Nucleus accumbens (tissue), 56 donors: ENCODE measurements at regions not wholly inside any gene's neighbourhood (a gene's known extent, or its start where the extent isn't known, plus 50 kb on each side); places are given as distances from the start of the nearest gene placed in this dataset.
"Not testable (repeated sequence)": the region's sequence is repeated elsewhere in the genome, so short reads cannot be mapped to it uniquely, and the experiment has no call there.

Experiments used
- DNase-seq, 56 donors: peaks; one replicate each; lab custom pipeline; 2025; lab: John Stamatoyannopoulos, UW

DNA sequence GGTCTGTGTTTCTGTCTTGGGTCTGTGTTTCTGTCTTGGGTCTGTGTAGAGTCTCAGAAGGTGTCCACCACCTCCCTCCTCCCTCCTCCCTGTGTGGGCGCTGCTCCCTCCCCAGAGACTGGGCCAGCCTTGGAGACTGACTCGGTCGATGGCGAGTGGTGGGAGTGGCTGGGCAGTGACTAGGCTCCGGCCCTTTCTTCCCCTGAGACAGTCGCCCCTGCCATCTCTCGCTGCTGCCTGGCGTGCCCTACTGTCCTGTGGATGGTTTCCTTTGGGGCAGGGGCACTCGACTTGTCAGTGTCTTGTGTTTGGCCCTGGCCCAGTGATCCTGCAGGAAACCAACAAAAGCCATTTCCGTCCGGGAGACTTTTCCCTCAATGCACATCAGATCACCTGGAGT lies 215.8 kb downstream of the NDUFA10 start:
- no peak for DNase-seq

DNA sequence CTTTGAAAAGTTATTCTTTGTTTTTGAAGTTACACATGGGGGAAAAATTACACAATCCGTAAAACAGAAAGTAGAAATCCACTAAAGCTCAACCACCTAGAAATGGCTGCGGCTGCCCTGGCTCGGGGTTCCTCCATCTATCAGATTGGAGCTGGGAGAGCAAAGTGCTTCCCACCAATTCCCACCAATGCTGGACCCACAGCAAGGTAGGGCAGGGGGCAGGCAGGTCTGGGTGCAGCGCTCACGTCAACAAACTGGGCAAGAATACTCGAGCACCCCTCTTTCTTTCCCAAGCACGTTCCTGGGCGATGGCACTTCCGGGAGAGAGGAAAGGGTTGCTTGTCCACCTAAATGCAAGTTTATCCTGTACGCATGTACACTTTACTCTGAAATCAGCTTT lies 217.6 kb downstream of the NDUFA10 start:
- DNase-seq, result no peak

DNA sequence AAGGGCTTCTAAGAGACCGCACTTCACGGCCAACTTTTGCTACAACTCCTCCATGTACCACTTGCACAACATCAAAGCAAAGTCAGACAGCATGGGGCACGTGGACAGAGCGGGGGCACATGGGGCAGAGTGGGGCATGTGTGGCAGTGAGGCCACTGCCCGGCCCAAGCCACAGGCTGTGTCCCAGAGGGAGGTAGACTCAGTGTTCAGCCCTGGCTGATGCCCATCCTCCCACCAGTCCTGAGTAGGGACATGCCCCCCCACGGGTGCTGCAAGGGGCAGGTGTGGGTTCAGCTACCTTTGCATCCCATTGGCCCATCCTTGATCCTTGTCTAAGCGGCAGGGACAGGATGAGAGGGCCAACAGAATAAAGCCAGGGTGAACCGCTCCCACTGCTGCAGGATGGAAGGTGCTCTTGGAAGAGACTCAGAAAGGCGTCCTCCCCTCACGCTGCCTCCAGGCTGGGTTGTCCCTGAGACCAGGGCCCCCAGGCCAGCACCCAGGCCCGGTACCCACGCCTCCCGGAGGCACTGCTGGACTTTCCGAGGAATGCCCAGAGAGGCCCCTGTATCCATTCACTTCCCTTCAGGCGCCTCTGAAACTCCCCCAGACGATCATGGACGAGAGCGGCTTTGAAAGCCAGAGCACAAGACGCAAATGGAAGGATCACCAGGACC lies 218.2 kb downstream of the NDUFA10 start:
- DNase-seq, result peak in 5 of 56 donors; percentile 8 to 63 (median 42)

DNA sequence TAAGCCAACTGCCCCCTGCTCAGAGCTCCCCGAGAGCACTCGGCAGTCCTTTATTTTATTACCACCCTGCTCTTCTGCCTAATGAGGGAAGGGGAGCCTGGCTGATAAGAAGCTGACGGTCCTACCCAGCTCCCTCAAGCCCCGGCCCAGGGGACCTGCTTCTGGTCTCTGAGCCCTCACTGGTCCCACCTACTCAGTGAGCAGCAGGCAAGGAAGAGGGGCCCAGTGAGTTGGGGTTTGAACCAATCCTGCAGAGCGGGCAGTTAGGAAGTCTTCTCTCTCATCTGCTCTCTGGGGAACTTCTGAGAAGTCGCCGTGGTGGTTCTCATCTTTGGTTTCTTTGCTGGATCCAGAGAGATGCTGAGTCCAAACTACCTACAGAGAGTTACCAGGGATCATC lies 218.9 kb downstream of the NDUFA10 start:
- no peak for DNase-seq

DNA sequence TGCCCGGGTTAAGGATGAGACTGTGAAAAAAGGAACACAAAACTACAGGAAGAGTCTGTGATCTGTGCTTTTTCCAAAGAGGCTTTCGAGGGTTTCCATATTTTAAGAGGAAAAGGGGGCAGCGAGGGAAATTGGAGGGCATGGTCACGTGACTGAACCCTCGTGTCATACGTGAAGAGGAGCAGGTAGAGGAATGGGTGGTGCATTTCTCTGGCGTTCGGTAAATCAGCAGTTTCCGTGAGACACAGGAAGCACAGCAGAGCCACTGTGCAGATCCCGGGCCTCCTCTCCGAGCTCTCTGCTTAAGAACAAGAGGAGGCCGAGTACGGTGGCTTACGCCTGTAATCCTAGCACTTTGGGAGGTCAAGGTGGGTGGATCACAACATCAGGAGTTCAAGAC lies 219.7 kb downstream of the NDUFA10 start:
- DNase-seq, result no peak

DNA sequence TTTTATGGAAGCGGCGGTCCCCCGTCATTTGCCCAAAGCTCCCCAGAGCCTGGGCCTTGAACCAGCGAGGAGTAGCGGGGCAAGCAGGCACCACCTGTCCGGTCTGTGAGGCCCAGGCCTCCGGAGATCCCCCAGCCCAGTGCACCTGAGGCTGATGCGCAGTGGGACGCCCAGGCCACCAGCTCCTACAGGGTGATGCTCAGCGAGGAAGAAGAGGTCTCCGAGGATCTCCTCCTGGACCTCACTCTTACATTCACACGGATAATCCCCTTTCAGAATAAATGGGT lies 220.2 kb downstream of the NDUFA10 start:
- DNase-seq, result no peak

DNA sequence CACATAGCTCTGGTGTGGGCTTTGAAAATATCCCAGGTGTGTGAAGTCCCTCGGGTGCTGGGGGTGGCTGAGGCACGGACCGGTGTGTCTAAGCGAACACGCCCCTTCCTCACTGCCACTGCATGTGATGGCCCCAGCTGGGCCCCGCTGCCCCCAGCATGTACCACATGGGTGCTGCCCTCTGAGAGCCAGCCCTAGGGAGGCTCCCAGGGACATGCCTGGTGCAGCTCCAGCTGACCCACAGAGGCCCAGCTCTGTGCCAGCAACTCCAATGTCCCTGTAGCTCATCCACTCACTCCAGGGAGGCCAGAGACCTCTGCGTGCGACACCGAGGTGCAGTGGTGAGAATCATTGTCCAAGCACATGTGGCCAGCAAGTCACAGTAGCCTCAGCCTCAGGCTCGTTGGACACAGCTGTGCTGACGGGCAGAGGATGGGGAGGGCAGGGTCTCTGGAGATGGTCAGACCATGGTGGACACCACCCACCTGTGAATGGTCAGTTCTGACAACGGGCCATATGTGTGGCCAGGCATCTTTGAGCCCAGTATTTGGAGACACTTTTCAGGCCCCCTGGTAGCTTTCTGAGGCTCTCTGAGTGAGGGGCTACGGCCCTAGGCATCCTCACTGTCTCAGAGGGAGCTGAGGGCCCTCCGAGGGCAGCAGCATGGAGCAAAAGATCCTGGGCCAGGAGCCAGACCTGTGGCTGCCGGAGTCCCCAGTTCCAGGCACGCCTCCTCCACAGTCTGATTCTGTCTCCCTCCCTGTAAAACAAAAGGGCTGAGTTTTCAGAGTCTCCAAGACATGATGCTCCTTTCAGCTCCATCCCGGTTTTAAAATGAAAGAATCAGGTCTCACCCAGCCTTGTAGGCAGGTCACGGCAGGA lies 220.7 kb downstream of the NDUFA10 start:
- no peak for DNase-seq

DNA sequence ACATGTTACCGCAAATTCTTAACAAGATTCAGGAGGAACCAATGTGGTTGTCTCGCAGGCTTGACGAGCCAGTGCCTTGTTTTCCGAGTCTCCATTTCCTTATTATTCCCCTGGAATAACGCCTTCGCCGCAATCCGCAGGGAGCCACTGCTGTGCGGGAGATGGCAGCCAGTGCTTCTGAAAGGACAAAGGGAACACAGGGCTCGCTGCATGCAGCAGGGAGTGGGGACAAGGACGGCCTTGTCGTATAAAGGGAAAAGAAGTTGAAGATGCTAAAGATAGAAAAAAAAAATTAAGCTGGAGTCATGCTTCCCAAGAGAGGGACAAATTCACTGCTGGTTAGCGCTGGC lies 221.4 kb downstream of the NDUFA10 start:
- DNase-seq, result peak in 10 of 56 donors; percentile 7 to 49 (median 36)

DNA sequence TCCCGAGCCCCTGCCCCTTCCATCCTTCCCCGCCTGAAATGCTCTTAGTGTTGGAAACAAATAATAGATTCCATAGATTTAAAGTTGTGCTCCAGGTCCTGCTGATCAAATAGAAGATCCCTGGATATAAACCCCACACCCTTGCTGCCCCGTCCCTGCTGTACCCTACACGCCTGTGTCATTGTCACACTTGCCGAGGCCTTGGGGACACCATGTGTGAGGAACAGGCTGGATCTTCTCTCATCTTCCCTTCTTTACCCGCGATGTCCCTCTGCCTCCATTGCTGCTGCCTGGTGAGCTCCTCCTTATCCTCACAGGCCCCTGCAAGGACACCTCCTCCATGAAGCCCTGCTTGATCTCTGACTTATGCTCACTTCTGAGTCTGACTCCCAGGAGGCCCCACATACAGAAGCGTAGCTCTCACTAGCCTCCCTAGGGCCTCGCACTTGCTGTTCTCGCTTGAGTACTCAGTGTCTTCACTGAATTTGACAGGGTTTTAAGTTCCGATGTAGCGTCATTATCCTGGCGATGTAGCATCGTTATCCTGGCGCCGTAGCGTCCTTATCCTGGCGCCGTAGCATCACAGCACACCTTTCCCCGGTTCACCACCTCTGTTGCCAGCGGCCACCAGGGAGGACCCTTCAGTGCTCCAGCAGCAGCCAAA lies 221.9 kb downstream of the NDUFA10 start:
- DNase-seq, result no peak

DNA sequence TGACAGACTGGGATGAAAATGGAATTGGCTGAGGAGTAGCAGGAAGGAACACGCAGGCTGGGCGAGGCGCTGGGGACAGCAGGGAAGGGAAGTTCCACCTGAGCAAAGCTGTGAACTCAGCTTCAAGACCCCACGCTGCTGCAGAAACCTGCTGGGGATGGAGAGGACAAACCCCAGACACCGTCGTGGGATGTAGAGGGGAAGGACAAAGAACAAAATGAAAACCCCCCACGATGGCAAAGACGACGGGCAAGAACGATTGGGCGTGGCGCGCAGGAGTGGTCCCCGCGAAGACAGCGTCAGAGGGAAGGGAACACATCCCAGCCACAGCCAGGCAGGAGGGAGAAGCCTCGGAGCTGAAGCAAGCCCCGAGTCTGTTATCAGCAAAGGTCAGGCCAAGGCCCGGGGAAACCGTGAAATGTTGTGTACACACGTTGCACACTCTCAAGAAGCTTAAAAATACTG lies 222.9 kb downstream of the NDUFA10 start:
- DNase-seq, result no peak

DNA sequence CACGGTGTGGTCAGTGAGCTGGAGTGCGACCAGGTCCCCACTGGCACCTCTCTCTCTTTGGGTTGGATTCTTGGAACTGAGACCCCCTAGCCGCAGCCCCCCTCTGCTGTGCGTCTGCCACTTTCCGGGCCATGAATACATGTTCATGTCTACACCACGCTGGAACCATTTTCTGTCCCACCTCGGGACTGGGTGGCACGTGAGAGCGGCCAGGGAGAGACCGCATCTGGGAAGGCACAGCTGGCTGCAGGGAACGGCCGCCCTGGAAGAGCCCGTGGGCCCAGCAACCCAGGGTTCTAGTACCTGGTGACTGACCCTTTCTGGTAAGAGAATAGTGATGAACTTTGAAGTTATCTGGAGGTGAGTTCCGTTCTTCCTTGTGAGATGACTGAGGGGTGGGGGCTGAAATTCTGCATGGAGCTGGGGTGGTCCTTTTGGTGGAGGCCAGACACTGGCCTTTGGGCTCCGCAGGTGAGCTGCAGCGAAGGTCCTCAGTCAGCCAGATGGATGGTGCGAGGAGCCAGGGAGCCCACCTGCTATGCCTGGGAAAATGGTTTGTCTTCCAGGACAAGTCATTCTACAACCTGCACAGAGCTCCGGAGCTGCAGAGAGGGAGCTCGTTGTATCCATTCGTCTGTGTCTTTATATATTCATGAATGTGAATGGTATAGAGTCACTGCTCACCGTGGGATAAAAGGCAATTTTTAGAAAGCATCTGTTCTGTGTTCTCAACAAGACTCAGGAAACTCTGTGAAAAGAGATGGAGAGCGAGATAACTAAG lies 223.5 kb downstream of the NDUFA10 start:
- DNase-seq, result no peak

DNA sequence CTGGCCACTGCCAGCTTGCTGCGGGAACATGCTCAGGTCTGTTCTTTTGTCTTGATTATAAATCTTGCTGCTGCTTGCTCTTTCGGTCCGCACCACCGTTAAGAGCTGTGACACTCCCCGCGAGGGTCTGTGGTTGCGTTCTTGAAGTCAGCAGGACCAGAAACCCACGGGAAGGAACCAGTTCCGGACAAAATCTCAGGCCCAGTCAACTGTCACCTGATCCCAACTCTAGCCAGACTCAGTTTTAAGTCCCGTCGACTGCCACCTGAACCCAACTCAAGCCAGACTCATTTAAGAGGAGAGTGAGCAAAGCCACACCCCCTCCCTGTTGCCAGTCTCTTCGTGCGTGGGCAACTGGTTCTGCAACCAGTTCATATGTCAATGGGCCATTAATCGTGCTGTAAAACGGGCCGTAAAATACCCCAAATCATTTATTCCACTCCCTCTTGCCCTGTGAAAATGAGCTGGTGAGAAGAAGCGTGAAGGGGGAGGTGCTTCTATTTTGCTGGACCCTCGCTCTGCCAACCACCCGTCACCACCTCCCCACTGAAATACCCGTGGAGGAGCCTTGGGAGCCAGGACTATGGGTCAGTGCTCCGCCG lies 224.3 kb downstream of the NDUFA10 start:
- DNase-seq, result no peak

DNA sequence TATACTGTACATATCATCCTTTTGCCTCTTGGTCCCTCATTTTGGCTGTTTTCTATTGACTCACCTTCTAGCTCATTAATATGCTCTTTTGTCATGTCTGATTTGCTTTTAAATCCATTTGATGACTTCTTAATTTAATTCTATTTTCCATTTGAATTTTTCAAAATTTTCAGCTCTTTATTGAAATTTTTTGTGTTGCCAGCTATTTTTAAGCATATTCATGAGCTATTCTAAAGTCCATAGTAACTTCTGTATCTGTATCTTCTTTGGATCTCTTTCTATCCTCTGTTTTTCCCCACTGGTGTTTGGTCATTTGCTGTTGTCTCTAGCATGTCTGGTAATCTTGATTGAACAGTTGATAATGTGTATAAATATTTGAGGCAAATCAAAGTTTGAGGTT lies 227.8 kb downstream of the NDUFA10 start:
- no peak for DNase-seq

DNA sequence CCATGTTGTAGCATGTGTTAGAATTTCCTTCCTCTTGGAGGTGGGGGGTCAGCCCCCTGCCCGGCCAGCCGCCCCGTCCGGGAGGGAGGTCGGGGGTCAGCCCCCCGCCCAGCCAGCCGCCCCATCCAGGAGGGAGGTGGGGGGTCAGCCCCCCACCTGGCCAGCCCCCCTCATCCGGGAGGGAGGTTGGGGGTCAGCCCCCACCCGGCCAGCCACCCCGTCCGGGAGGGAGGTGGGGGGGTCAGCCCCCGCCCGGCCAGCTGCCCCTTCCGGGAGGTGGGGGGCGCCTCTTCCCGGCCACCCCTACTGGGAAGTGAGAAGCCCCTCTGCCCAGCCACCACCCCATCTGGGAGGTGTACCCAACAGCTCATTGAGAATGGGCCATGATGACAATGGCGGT lies 229.4 kb downstream of the NDUFA10 start:
- not testable (repeated sequence) for DNase-seq

DNA sequence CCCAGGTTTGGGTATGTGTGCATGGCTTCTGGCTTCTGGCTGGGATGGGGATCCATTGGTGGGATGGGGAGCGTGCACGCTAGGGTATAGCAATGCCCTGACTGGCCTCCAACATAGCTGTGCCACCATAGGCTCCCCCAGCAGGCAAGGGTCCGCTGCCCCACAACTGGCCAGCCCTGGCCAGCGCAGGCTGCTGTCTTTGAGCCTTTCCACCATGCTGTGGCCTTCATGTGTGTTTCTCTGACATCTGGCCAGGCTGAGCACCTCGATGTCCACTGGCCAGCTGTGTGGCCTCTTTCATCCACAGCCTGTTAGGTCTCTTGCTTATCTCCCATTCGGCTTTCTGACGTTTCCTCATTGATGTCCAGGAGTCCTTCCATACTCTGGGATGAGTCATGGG lies 231.3 kb downstream of the NDUFA10 start:
- DNase-seq, result no peak

DNA sequence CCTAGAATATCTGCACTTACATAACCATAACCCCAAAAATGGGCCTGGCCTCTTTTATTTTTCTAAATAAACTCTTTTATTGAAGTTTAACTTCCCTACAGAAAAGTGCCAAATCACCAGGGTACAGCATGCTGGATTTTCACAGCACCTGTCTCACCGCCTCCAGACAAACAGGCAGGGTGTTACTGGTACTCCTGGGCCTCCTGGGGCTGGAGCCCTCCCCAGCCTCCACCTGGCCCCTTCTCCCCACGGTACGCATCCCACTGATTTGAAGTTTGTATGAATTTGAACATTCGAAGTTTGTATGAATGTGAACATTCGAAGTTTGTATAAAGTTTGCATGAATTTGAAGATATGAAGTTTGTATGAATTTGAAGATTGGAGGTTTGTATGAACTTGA lies 232.1 kb downstream of the NDUFA10 start:
- DNase-seq, result no peak

DNA sequence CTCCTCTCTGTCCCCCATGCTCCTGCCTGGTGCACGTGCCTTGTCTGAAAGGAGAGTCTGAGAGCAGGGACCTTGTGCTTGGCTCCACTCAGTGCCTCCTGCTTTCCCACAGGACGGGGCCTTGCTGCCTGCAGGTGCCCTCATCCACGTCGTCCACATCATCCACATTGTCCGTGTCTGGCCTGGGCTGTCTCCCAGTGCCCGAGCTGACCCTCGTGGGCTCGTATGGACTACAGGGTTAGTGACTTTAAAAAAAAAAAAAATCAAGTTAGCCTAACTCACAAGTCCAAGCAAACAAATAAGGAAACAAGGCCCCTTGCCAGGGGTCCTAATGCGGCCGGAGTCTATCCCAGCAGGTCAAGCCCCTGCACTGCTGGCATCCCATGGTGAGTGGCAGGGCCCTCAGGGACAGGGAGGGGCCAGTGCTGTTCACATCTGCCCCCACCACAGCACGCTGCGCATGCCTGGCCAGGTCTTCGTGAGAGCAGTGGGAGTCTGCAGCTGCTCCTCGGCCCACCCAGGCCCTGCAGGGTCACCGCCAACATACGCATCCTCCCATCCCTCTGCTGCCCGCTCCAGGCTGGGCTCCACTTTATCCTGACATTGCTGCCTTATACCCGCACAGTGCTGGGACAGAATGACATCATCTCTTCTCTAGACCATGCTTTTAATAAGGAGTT lies 232.6 kb downstream of the NDUFA10 start:
- no peak for DNase-seq

DNA sequence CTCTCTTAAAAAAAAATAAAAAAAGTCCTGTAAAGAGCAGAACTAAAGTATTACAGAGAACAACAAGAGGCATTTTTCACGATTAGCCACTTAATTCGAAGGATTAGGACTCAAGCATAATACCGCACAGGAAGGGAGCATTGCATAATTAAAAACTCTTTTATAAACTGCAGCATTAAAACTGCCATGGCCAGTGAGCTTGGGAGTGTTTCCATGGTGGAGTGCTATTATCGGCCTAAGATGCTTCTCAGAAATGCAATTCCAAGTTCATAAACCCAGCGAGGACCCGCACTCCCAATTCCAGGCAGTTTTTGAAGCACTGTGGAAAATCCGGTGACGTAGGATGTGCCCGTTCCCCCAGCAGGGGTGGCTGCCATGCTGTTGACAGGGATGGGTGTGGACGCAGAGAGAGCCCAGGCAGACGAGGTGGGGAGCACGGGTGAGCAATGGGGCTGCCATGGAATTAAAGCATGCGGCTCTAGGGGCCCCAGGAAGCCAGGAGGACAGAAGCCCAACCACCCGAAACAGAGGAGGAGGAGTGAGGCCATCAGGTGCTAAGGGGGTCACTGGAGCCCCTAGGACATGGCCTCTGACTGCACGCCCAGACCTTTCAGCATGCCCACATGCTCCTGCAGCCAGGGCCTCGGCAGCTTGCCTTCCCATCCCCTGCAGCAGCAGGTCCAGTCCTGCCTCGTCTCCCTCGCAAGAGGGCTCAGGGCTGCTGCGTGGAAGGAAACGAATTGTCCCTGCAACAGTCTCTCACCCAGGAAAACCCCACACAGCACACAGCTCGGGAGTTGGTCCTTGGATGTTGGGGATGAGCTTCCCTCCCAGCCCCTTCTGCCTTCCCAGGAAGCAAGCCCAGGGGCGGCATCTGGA lies 233.4 kb downstream of the NDUFA10 start:
- no peak for DNase-seq

DNA sequence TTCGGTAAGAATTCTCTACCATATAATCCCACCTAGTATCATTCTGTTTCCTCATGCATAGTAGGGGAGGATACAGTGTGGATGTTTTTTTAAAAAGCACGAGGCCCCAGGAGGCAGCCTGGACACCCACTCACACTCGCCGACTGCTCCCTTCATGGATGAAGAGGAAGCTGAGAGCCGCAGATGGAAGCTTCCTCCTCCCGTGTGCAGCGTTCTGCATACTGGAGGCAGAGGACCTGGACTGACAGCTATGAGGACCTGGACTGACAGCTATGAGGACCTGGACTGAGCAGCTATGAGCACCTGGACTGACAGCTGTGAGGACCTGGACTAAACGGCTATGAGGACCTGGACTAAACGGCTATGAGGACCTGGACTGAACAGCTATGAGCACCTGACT lies 234.4 kb downstream of the NDUFA10 start:
- DNase-seq, result no peak
